HG02938 (cell line): ENCODE measurements at regions not wholly inside any gene's neighbourhood (a gene's known extent, or its start where the extent isn't known, plus 50 kb on each side); places are given as distances from the start of the nearest gene placed in this dataset.
A peak's percentile ranks its signal among the peaks of the same experiment; 100 is the strongest.
"Not testable (repeated sequence)": the region's sequence is repeated elsewhere in the genome, so short reads cannot be mapped to it uniquely, and the experiment has no call there.

Experiments used
- ATAC-seq: cut with Tn5 transposase; IDR thresholded peaks from one replicate; pipeline ENCODE4 v1.9.1; 2021; ENCODE audit warnings: mild to moderate bottlenecking, moderate library complexity; ENCODE audit not compliant: unreplicated experiment

DNA sequence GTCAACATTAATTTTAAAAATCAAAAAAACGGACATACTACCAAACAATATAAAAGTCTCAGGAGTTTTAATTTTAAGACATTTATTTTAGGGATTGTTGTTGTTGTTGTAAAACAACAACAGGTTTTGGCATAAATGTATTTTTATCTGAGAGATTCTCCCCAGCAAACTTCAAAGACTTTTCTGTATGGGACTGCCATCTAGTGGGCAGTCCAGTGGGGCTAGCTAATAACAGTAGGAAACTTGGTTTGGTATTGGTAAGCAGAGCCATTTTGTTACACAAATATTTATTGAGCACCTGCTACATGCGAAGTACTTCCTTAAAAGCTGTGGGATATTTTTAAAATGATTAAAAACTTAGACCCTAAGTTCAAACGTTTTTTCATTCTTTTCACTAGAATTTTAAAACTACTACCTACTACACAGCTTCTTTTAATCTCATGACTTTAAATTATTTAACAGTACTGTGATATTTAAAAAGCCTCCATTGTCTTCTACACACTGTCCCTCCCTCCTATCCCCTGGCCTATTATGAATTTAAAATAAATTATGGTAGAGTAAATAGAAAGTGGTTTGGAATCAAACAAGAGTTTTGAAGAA is 1028.4 kb upstream of the INTU start:
- ATAC-seq, result peak; percentile 70

DNA sequence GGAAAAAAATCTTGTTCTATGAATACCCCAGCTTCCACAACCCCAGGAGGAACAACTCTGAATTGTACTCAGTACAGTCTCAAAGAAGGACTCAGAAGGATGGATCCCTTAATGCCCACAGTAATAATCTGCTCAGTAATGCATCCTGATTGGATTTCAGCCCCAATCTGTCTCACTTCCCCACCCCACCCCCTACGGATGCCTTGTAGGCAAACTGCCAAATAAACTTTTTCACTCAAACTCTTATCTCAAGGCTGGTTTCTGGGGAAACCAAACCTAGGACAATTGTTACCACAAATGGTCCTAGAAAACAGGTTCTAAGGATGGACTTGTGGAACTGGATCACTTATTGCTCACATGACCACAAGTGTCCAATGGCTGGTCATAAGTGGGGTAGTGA is 1021.8 kb upstream of the INTU start:
- ATAC-seq, result no peak

DNA sequence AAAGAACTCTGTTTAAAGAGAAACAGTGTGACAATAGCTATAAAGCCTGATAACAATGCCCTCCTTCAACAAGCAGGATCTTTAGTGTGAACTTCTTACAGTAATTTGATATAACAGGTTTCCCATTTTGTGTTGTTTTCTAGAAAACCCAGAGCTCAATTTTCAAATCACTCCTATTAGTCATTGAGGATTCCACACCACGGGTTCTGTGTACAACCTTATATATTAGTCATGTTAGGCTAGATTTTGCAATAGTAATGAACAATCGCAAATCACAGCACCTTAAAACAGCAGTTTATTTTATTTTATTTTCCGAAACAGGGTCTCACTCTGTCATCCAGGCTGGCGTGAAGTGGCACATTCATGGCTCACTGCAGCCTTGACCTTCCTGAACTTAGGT is 1020.9 kb upstream of the INTU start:
- ATAC-seq, result no peak

DNA sequence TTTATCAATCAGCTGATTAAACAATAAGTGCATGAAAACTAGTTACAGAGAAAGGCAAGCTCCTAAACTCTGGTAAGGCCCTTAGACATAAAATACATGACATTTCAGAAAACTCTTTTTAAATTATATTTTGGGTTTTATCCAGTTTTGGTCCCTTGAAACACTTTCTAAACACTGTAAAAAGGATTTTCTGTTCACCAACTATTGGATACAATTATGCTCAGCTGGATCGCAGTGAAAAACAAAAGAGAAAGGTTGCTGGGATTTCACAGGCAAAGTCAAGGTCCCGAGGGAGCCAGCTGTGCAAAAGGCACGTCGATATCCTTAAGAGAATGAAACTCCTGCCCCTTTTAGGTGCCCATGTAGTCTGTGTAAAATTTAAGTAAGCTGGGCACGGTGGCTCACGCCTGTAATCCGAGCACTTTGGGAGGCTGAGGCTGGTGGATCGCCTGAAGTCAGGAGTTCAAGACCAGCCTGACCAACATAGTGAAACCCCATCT is 1018.4 kb upstream of the INTU start:
- ATAC-seq, result no peak

DNA sequence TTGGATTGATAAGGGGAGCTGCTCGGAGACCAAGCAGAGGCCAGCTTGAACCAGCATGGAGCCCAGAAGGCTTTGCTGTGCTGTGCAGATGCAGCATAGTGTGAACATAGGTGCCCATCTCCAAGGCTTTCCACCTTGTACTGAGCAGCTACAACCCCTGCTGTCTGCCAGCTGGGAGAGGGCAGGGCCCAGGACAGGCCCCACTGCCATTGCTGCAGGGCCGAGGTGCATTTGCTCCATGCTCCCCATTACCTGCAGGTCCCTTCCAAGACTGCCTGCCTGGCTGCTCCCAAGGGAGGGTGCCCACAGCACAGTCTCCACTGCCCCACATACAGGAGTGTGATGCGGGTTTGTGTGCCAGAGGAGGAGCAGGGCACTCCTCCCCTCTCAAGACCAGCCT is 1016.0 kb upstream of the INTU start:
- ATAC-seq, result no peak

DNA sequence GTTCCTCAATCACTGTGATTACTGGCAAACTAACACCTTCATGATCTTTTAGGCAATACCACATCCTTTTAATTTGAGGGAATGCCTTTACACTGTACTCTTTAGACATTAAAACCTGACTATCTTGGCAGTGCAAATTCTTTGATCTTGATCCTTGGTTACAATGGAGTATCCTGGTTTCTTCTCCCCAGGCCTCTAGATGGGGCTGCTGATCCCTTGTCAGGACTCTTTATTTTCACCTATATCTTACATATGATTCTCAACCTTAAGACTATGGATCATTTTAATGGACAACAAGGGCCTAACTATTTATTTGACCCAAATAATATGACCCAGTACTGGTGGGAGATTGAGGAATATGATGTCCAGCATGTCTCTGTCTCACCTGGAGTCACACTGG is 1005.5 kb upstream of the INTU start:
- ATAC-seq, result no peak

DNA sequence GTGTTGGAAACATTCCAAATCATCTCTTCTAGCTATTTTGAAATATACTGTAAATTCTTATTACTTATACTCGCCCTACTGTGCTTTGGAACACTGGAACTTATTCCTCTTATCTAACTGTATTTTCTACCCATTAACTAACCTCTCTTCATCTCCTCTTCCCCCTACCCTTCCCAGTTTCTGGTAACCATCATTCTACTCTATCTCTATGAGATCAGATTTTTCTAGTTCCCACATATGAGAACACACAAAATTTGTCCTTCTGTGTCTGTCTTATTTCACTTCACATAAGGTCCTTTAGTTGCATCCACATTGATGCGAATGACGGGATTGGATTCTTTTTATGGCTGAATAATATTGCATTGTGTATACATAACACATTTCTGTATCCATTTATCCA is 1003.8 kb upstream of the INTU start:
- no peak for ATAC-seq

DNA sequence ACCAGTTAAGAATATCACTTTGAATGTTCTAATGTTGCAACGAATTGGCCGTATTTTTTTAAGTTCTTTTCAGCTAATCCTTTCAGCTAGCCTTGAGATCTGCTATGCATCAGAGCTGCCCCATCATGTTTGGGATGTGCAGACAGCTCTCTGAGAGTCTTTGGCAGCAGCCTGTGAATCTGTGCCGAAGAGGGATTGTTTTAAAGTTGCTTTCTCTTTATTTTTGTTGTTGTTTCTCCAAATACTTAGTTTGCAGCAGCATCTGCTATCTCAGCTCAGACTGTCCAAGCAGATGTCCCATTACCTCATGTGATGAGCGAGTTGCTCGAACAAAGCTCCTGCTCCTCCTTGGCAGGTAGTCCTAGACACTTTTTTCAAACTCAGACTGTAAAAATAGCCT is 1002.5 kb upstream of the INTU start:
- no peak for ATAC-seq

DNA sequence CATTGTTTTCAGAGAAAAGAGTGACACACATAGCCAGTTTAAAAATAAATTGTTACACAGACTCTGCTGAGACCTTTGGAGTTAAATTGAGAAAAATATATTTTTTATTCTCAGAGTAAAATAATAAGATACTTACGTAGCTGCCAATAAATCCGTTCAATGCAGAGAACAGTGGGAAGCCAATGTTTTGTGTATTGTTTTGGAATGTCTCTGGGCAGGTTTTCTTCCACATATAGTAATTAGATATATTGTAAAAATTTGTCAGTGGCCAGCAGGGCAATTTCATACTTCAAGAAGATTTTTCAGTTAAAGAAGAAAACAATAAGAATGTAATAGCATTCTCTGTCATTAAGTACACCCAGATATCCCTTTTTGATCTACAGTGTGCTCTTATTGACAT is 999.5 kb upstream of the INTU start:
- ATAC-seq, result no peak

DNA sequence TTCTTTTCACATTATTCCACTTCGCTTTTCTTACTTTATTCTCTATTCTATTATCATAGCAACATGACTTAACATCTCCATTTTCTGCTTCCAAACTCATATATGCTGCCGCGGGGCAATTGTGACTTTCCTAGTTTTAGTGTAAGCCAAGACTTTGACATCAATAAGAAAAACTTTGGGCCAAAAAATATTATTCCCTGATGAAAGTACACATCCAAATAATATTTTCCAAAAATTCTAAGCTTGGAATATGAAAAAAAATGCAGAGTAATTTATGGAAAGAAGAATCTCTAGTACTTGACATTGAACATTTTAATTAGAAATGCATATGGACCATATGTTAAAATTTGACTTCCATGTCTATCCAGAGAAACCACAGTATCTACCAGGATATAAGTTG is 995.1 kb upstream of the INTU start:
- ATAC-seq, result no peak

DNA sequence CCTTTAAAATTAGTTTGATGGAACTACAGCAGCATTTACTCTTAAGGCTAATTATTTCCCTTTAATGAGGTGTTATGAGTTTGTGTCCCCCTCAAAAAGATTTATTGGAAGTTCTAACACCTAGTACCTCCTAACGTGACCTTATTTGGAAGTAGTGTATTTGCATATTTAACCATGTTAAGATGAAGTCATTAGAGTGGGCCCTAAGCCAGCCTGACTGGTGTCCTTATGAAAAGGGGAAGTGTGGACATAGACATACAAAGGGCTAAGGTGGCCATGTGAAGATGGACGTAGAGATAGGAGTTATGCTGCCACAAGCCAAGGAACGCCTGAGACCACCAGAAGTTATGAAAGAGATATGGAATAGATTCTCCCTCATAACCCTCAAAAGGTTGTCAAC is 985.4 kb upstream of the INTU start:
- ATAC-seq, result no peak

DNA sequence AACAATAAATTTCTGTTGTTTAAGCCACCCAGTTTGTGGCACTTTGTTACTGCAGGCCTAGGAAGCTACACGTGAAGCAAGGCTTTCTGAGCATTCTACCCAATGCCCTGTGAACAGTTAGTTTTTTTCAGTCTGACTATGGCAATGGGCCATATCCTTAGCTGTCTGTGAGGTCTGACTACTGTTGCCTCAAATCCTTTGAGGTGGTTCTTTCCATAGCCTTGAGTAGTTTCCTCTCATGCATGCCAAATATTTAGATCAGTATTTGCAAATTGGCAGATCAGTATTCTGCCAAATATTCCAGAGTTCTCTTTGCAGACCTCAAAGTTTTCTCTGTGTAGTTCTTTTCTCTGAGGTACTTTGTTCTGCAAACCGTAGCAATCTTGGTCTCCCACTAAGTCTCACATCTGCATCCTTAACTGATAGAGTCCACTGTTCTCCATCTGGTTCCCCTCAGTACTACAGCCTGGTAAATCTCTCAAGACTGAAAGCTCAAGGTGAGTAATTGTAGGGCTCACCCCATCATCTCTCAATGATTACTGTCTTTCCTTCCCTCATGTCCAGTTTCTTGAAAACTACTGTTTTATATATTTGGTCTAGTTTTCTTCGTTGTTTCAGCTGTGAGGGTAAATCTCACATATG is 984.9 kb upstream of the INTU start:
- ATAC-seq, result no peak

DNA sequence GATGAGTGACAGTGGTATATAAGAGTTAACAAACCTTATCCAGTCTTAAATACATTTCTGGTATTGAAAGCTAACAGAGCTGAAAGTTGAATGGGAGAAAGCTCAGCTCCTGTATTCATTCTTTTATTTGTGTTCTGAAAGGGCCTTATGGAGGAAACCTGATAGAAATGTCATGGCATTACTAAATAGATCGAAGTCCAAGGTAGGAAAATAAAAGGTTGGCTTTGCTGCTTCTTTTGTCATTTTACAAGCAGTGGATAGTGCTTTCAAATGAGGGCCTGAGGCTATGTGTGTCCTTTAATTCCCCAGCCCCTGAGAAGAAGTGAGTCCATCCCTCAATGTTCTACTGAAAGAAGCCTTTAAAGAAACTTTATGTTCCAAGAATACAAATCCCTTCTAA is 974.3 kb upstream of the INTU start:
- no peak for ATAC-seq

DNA sequence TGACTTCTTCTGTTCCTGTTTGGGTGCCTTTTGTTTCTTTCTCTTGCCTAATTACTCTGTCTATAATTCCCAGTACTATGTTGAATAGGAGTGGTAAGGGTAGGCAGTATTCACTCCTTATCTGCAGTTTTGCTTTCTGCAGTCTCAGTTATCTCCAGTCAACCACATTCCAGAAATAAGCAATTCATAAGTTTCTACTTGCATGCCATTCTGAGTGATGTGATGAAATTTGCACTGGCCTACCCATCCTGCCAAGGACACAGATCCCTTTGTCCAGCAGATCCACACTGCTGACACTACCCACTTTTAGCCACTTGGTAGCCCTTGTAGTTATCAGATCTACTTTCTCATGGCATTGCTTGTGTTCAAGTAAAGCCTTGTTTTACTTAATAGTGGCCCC is 971.6 kb upstream of the INTU start:
- no peak for ATAC-seq

DNA sequence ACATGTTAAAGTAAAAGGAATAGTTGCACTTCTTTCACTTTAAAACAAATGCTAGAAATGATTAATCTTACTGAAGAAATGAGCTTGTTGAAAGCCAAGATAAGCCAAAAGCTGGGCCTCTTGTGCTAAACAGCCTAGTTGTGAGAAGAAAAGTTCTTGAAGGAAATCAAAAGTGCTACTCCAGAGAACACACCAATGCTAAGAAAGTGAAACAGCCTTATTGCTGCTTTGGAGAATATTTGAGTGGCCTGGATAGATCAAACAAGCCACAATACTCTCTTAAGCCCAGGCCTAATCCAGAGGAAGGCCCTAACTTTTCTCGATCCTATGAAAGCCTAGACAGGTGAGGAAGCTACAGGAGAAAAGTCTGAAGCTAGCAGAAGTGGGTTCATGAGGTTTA is 967.9 kb upstream of the INTU start:
- no peak for ATAC-seq

DNA sequence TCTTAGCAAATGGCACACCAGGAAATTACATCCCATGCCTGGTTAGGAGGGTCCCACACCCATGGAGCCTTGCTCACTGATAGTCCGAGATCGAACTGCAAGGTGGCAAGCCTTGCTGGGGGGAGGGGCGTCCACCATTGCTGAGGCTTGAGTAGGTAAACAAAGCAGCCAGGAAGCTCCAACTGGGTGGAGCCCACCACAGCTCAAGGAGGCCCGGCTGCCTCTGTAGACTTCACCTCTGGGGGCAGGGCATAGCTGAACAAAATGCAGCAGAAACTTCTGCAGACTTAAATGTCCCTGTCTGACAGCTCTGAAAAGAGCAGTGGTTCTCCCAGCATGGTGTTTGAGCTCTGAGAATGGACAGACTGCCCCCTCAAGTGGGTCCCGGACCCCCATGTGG is 962.7 kb upstream of the INTU start:
- ATAC-seq, result not testable (repeated sequence)

DNA sequence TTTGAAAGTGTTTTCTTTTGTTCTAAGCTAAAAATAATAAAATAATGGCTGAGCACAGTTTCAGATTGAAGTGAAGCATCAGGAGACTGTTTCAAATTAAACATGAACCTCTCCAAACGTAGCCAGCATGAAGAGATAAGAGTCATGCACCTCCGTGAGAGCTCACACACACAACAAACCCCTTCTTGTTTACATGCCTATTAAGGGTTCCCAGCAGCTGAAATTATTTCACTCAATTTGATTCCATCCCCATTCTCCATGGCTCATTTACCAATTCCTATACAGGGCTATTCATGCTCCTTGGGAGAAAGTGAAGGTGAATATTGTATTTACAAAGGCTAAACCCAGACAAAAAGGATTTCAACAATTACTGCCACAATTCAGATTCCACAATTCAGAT is 954.1 kb upstream of the INTU start:
- ATAC-seq, result no peak

DNA sequence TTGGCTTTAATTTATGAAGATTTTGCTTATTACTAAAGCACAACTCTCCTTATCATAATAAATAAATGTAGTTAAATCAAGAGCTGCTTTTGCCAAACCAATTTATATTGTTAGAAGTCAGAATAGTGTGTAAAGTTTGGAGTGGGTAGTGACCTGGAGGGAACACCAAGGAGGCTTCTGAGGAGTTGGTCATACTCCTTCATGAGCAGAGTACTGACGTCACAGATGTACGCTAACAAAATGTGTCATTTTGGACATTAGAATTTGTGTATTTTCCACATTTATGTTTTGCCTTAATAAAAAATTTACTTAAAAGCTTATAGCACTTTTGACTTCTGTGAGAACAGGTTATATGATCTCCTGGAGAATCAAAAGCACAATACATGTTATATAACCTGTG is 953.5 kb upstream of the INTU start:
- ATAC-seq, result no peak

DNA sequence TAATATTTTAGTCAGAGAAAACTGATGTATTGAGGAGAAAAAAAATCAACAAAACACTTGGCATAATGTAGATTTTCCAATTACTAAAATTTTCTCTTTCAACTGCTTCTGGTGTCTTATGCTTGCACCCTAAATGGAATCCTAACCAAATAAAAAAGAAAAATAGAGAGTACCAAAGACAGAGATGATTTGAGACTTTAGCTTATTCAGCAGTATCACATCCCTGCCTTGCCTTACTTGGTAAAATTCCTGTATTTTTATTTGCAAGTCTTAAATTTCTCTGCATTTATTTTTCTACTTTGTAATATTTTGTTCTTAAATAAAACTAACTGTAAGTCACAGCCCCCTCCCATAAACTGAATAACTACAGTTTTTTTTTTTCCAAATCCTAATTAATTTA is 950.5 kb upstream of the INTU start:
- ATAC-seq, result no peak

DNA sequence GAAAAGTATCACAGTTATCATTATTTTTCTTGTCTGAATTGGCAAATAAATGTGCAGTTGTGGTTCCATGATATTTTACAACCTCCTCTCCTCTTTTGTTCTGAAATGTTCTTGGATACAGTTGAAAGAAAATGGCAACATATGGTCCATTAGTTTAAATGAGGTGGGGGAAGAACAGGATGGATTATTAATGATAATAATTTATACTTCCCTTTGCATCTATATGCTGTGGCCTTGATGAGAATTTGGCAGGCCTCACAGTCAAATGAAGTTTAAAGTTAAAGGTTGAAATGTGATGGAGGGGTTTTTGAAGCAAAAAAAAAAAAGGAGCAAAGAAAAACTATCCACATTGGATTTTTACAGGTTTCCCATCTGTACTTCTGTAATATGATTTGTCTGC is 946.3 kb upstream of the INTU start:
- ATAC-seq, result no peak

DNA sequence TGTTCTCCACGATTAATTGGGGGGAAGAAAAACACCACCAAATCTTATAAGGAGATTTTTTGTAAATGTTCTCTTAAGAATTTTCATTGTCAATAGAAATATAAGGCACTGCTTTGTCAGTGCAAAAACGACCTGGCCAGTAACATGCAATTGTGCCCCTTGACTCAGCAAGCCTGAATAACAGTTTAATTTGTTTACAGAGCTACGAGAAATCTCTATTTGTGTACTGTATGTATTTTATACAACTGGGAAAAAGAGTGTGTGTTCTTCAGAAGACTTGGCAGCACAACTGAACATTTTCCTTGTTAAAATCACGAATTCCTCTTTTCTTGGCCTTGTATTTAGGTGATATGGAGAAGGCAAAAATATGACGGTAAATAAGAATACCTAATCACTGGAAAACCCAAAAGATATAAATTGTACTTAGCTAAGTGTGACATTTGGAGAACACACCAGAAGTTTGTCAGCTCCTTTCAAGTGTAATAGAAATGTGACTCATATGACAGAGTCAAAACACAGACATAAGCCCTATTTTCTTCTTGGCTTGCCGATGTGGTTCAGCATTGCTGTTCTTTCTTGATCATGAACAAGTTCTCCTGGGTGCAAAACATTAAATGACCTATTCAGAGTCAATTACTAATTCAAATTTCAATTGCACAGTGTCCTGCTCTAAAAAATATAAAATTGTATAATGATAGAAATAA is 945.0 kb upstream of the INTU start:
- no peak for ATAC-seq

DNA sequence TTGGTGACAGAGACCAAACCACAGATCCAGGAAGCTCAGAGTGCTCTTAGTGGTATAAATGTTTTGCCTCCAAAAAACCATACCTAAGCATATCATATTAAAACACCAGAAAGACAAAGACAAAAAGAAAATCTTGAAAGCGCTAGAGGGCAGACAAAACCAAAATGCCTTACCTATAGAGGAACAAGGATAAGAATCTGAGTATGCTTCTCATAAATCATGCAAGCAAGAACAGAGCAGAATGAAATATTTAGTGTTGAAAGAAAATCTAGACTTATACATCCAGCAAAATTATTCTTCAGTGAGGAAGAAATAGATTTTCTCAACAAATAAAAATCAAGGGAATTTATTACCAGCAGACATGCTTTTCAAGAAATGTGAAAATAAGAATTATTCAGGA is 941.0 kb upstream of the INTU start:
- no peak for ATAC-seq
